NCI-H2107 (cell line): ENCODE measurements at regions not wholly inside any gene's neighbourhood (a gene's known extent, or its start where the extent isn't known, plus 50 kb on each side); places are given as distances from the start of the nearest gene placed in this dataset.
"Not testable (repeated sequence)": the region's sequence is repeated elsewhere in the genome, so short reads cannot be mapped to it uniquely, and the experiment has no call there.

Experiments
- DNase-seq: peaks from one replicate; lab custom pipeline; 2025; lab: John Stamatoyannopoulos, UW

GRCh38 chr3:86887876-86888275, 103.1 kb downstream of the VGLL3 start:
- no peak for DNase-seq

DNA sequence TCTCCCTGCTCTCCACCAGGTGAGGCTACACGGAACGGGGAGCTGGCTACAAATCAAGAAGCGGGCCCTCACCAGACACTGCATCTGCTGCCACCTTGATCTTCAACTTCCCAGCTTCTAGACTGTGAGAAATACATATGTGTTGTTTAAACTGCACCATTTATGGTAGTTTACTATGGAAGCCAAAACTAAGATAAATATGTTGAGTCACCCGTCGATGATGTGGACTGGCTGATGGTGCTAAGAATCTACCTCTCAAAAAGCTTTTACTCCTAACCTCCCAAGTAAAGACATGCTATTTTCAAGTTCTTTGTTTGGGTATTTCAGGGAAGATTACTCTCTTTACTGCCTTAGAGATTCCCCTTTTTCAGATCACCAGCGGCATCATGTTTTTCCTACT, 110.9 kb downstream of the VGLL3 start:
- DNase-seq: no peak

DNA sequence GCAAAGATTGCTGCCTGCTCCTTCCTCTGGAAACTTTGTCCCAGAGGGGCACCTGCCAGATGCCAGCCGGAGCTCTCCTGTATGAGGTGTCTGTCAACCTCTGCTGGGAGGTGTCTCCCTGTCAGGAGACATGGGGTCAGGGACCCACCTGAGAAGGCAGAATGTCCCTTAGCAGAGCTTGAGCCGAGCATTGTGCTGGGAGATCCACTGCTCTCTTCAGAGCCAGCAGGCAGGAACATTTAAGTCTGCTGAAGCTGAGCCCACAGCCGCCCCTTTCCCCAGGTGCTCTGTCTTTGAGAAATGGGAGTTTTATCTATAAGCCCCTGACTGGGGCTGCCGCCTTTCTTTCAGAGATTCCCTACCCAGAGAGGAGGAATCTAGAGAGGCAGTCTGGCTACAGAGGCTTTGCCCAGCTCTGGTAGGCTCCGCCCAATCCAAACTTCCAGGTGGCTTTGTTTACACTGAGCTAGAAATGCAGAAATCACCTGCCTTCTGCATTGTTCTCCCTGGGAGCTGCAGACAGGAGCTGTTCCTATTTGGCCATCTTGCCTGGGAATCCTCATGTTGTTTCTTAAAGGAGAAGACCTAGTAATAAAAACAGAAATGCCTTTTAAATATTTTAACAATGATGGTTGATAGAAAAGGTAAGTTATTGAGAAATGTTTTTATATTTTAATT, 114.3 kb downstream of the VGLL3 start:
- peak; percentile 81 for DNase-seq

DNA sequence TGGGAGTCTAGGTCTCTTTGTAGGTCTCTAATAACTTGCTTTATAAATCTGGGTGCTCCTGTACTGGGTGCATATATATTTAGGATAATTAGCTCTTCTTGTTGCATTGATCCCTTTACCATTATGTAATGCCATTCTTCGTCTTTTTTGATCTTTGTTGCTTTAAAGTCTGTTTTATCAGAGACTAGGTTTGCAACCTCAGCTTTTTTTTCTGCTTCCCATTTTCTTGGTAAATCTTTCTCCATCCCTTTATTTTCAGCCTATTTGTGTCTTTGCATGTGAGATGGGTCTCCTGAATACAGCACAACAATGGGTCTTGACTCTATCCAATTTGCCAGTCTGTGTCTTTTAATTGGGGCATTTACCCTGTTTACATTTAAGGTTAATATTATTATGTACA, 116.2 kb downstream of the VGLL3 start:
- DNase-seq: not testable (repeated sequence)

DNA sequence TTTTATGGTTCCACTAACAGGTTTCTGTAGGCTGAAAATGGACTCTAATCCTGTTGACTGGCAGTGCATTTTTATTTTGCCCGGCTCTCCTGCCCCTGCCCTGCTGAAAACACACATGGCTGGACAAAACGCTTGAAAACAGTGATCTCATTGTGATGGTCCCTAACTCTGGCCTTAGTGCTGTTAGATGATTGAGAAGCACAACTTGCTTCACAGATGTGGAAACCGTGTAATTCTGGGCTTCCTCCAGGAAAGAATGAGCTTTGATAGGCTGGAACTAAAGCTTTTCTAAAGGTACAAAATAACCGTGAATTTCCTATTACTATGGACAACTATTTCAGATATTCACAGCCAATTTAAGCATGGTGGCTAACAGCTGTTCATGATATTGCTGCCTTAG, 121.4 kb downstream of the VGLL3 start:
- no peak for DNase-seq

DNA sequence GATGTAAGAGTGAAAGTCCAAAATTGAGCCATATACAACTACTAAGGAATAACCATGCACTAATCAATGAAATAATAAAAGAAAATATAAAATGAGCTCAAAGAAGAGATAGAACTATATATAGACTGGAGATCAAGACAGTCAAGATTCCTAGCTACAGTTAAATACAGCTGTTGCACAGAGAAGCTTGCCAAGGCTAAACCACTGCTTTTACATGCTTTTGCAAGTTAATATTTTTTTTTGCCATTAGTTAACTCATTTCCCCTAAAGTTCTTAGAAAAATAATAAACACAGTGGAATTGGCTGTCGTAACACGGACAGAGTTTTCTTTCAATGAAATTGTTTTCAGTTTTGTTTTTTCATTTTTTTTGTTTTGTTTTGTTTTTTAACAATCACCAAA, 123.0 kb downstream of the VGLL3 start:
- DNase-seq: no peak

- DNase-seq: no peak
These were observed 125.4 kb downstream of the VGLL3 start for GRCh38 chr3:86865506-86865905.

DNA sequence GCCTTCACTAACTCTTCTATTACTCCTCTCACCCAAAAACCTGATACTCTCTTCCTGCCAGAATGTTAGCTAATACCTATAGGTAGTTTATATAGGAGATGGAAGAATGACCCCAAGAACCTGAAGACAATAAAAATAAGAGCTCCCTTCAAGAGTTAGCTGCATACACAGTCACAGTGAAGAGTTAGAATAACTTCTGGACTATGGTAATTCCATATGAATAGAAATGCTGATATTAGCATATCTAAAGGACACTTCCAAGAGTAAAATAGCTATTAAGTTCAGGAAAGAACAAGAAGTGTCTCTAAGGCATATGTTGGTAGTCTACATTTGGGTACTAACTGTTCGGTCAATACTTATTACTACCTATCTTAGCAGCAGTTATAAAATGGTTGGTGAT, 134.2 kb downstream of the VGLL3 start:
- no peak for DNase-seq

DNA sequence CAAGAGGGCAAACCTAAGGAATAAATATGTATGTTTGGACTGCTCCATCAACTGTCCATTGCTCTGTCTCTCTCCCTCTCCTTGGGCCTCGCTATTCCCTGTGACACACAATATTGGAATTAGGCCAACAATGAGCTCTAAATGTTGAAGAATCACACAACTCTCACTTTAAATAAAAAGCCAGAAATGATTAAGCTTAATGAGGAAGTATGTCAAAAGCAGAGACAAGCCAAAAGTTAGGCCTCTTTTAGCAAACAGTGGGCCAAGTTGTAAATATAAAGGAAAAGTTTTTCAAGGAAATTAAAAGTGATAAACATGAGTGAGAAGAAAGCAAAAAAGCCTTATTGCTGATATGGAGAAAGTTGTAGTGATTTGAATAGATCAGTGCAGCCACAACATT, 141.0 kb downstream of the VGLL3 start:
- DNase-seq: no peak

DNA sequence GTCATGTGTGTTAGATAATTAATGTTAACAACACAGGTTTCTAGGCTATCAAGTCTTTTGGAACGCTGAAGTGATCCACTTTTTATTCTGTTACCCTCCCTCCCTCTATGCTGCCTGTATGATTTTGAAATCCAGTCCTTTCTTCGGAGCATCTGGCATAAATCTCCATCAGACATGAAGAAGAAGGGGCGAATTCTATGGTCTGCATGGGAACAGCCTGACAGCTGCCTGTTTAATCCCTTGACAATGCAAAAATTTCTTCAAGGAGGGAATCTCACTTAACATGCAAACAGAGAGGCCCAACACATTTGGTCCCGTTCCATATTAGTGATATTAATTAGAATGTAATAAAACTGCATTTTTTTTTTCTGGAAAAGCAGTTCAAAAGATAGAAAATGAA, 145.2 kb downstream of the VGLL3 start:
- no peak for DNase-seq

DNA sequence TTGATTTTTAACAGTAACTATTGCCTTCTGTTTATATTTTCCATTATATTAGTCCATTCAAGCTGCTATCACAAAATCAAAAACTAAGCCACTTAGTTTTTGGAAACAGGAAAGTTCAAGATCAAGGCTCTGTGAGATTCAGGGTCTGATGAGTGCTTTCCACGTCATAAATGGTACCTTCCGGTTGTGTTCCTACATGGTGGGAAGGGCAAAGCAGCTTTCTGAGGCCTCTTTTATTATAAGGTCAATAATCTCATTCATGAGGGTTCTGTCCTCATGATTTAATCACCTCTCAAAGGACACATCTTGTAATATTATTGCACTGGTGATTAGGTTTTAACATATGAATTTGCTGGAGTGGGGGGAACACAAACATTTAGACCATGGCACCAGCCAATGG, 152.0 kb downstream of the VGLL3 start:
- no peak for DNase-seq

GRCh38 chr3:86837871-86838270, 153.1 kb downstream of the VGLL3 start:
- DNase-seq: no peak

DNA sequence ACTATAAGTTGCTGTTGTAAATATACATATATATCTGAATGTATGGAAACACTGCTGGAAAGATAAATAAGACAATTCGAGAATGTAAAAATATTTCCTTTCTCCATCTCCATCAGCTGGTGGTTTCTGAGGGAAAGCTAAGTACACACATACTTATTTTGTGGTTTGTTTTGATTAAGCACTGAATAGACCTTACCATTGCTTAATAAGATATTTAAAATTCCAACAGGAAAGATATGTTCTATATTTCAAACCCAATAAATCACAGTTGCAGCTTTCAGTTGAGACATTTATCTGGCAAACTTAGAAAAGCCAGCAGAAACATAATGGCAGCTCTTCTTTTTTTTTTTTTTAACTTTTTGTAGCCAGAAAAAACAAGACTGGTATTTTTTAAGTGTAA, 160.4 kb downstream of the VGLL3 start:
- no peak for DNase-seq

DNA sequence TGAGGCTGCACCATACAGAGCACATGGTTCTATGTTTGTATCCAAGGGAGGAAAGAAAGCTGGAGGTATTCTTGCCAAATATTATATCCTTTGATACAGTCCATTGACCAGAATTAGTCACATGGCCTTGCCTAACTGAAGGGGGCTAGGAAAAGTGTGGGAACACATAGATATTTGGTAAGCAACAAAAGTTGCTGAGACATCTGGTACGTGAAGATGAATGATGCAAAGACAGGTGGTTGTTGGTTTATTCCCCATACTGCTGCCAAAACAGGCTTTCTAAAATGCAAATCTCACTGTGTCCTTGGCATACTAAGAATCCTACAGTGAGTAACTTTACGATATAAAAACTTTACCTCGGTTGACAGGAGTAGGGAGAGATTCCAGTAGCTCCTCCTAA, 162.2 kb downstream of the VGLL3 start:
- DNase-seq: no peak

GRCh38 chr3:86827582-86827981, 163.4 kb downstream of the VGLL3 start:
- DNase-seq: not testable (repeated sequence)

DNA sequence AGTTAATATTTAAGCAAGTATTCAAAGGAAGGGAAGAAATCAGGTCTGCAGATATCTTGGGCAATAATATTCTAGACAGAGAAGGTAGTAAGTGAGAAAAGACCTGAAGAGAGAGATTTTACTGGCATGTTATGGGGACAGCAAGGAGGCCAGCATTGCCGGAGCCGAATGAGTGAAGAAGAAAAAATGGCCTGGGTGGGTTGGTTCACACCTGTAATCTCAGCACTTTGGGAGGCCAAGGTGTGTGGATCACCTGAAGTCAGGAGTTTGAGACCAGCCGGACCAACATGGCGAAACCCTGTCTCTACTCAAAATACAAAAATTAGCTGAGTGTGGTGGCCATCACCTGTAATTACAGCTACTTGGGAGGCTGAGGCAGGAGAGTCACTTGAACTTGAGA, 164.7 kb downstream of the VGLL3 start:
- DNase-seq: no peak

DNA sequence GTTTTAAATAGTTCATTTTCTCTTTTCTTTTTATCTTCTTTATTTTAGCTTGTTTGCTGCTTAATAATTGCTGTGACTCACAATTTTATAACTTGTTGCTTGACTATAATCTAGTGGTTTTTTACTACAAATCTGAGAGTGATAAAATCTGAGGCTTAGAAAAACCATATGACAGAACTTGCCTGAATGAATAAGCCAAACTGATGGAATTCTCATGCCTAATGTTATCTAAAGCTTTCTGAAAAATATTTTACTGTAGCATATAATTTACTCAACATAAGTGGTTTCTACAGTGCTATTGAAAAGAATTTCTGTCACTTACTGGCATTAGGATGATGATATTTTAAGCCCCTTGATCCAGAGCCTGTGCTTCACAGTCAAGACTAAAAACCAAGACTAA, 175.1 kb downstream of the VGLL3 start:
- DNase-seq: no peak

- no peak for DNase-seq
These were observed 175.9 kb downstream of the VGLL3 start for GRCh38 chr3:86814918-86815655.

DNA sequence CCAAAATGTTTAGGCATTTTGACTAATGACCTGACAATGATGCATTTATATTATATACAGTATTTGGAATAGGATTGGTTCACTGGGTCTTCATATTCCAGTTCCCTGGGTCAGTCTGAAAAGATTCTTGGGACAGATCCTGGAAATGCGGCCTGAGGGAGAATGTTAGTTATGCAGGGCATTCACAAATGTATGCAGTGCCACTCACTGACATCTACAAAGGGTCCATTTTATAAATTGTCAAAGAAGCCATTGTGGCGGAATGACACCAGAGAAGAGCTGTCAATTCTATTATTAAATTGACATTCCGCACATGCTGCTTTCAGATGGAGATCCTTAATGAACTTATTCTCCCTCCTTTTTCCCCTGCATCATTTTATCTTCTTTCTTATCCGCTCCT, 176.6 kb downstream of the VGLL3 start:
- DNase-seq: no peak

- DNase-seq: no peak
These were observed 189.0 kb downstream of the VGLL3 start for GRCh38 chr3:86801921-86802320.

GRCh38 chr3:86801066-86801465, 189.9 kb downstream of the VGLL3 start:
- no peak for DNase-seq

GRCh38 chr3:86800116-86800515, 190.8 kb downstream of the VGLL3 start:
- DNase-seq: no peak

- no peak for DNase-seq
These were observed 193.0 kb downstream of the VGLL3 start for GRCh38 chr3:86797946-86798345.
